Esophagus mucosa (tissue), 1 donor: ENCODE measurements at regions not wholly inside any gene's neighbourhood (a gene's known extent, or its start where the extent isn't known, plus 50 kb on each side); places are given as distances from the start of the nearest gene placed in this dataset.
"Not testable (repeated sequence)": the region's sequence is repeated elsewhere in the genome, so short reads cannot be mapped to it uniquely, and the experiment has no call there.

ENCODE experiments used
- ATAC-seq: fragments of 200-7000 bp; cut with Tn5 transposase; one replicate; pipeline ENCODE4 v1.9.1; 2020
- donor health status: DM: yes; HTN: yes; CAD: no.

DNA sequence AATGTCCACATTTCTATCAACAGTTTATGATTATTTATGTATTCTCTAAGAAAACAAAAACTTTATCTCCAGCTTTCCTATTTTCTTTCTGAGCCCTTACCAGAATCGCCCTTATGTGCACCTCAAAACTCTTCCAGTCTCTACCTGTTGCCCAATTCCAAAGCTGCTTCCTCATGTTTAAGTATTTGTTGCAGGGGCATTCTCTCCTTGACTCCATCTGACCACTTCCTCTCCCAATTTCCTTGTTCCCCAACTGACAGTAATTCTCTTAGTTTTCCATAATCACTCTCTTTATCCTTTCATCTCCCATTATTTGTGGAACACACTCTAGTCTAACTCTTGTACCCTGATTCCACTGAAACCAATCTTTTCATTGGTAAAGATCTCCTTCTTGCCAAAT lies 105.4 kb upstream of the RBBP8 start:
- ATAC-seq, result no peak

DNA sequence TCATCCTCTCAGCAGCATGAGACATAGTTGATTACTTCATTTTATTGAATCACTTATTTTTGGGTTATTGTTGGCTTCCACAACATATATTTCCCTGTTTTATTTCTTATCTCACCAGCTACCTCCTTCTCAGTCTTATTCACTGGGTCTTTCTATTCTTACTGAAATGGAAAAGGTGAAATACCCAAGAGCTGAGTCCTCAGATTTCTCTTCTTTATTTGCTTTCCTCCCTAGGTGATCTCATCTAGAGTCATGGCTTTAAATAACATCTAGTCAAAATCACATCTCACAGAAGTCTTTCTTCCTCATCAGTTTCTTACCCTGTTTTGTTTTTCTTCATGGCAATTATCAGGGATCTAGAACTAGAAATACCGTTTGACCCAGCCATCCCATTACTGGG lies 105.0 kb upstream of the RBBP8 start:
- ATAC-seq, result no peak

DNA sequence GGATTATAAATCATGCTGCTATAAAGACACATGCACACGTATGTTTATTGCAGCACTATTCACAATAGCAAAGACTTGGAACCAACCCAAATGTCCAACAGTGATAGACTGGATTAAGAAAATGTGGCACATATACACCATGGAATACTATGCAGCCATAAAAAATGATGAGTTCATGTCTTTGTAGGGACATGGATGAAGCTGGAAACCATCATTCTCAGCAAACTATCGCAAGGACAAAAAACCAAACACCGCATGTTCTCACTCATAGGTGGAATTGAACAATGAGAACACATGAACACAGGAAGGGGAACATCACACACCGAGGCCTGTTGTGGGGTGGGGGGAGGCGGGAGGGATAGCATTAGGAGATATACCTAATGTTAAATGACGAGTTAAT lies 104.5 kb upstream of the RBBP8 start:
- not testable (repeated sequence) for ATAC-seq

DNA sequence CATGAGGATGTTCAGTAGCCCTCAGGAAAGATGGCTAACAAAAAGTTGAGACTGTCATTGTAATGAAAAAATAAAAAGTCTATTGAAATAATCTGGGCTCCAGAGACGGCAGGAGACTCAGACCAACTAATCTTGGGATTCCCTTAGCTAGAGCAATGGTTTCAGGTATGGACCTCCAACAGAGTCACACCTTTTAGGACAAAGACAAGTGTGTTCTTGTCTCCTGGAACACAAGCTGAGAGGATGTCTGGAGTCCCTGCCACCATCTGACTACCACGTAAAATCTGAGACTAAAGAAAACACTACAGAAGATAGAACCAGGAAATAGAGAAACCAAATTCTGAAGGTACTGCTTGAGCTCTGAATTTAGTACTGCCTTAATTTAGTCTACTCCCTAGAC lies 103.3 kb upstream of the RBBP8 start:
- ATAC-seq, result no peak

DNA sequence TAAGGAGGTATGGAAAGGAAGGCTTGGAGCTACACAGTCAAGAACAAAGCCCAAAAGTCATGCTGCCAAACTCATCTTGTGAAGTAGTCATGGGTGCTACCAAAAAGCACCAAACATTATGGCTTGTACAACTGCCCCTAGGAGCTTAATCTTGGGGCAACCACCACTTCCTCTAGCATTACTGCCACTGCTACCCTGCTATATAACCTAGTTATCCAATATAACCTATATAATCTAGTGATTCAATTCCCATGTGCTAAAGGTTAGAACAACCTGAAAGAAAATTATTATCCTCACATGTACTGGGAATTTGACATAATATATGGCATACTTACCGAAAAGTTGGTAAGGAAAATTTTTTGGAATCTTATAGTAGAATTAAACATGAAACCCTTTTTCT lies 102.6 kb upstream of the RBBP8 start:
- ATAC-seq, result no peak

DNA sequence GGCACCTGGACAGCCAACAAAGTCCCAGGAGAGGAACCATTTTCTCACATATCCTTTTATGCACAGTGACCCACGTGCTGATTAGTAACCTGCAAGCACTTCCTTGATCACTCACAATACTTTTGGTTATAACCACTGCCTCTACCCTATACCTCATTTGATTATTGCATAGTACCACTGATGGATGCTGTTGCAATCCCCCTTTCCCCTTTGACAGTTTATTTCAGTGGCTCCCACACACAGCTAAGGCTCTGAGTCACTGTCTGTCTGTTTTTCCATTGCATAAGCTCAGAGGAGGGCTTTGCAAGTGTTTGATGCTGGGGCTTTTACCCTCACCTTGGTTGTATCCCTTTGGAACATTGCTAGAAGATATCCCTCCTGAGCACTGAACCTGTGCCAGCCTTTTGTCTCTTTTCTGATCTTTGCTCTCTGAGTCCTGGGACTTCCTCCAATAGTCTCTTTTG lies 101.7 kb upstream of the RBBP8 start:
- peak; percentile 32 for ATAC-seq

DNA sequence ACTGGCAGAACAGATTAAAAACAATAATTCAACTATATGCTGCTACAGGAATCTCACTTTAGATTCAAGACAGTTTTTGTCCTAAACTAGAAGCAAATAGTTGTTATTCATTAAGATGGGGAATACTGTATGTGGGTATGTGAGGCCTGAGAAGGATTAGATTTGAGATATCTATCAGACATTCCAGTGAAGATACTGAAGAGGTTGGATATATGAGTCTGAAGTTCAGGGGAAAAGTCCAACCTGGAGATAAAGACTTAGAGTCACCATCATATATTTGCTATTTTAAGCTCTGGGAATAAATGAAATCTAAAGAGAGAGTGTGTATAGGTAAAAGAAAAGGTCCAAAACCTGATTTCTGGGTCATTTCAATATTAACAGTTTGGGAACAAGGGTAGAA lies 96.2 kb upstream of the RBBP8 start:
- no peak for ATAC-seq

DNA sequence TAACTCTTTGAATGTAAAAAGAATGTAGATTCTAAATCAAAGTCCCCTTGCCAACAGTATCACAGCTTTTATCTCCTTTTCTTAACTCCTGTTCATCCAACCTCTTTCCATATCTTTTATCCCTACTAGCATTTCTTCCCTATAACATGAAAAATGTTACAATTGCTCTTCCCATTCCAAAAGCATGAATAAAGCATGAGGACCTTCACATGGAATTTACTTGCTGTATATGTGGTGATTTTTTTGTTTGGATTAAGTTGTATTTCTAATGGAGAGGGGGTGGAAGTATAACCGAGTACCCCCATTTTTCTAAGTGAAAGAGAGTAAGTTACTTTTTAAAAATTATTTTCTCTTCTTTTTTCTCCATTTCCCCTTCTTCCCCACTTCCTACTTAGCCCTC lies 94.9 kb upstream of the RBBP8 start:
- no peak for ATAC-seq

DNA sequence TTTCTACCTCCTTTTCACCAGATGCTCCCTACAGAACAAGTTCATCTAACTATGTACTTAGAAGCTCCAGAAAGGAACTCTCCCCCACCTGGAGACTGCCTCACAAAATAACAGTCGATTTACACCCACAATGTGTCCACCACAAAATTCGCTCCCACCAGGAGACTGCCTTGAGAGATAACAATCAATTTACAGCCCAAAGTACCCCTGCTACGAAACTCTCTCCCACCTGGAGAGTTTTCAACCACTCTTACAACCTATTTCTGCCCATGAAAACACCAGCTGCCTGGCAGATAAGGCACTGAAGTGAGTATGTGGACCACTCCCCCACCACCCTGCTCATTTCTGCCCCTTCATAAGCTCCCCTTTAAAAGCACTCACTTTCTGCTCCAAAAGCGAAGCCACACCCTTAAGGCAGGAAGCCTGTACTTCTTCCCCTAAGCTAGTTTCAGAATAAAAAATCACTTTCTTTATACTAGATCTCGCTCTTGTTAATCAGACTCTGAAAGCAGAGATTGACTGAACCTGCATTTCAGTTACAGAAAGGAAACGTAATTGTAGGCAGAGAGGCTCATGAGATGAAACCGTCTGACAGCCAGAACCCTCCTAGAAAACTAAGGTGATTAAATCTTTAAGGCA lies 94.4 kb upstream of the RBBP8 start:
- no peak for ATAC-seq

DNA sequence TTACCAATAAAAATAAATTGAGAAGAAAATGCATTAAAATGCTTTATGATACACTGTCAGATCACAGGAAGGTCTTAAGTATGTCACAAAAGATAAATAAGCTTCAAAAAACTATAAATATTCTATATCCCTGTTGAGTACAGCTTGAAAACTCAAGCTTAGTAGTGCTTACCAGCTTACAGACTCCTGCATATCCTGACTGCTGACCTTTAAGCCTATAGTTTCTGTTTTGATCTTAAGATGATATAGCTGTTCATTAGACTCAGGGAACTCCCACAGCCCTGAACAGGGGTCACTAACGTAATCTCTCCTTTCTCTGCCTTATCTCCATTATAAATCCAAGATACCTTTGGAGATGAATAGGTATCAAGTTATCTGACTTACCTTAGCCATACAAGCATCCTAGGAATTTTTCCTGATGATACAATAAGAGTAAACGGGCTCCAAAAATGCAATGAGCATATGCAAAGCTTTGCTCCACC lies 93.7 kb upstream of the RBBP8 start:
- ATAC-seq, result no peak

DNA sequence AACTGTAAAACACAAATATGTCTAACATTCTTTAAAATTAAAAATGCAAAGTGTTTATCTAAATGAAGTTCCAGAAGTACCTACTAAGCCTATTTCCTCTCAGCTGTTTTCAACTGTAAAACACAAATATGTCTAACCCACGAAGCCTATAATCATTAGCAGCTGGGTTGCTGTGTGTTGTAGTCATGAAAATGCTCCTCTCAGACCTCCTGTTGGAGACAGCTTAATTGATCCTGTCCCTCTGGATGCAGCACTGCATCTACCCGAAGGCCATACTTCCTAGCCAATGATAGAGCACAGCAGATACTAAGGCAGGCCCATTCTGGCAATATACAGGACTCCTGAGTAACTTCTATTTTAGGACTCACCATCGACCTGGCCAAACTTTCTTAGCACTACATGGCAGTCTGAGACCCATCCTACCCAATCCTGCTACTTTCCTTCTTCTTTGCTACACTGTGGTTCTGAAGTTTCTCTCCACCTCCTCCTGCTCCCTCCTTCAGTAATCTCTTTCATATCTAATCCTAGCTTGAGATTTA lies 92.5 kb upstream of the RBBP8 start:
- ATAC-seq, result no peak

DNA sequence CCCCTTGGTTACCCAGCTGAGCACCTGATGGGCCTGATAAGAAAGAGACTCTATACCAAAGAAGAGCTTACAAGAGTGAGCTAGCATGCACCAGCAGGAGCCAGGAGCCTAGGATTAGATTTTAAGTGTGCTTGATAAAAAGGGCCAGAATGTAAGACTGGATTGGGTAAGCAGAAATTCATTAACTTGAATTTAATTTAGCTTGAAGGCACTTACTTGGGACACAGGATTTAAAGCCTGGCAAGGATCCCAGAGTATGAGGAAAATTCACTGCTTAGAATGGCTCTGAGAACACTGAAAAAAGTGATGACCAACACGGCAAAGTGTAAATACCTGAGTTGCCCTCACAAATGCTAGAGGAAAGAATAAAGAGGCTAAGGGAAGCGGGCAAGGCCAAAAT lies 91.3 kb upstream of the RBBP8 start:
- ATAC-seq, result peak; percentile 16

DNA sequence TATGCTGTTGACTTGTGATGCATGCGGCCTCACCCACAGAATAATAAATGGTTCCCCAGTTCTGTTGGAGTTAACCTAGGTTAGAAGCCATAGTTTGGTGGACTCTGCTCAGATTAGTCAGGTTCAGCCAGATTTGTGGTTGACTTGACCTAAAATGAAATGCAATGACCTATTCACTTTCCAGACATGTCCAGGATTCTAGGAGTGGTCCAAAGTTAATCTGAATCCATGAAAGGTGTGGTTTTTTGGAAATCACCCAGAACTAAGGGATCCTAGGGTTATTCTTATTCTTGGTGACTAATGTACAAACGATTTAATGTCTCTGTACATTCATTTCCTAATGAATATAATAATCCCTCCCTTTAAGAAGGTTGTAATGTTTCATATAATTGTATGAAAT lies 88.9 kb upstream of the RBBP8 start:
- ATAC-seq, result peak; percentile 67

DNA sequence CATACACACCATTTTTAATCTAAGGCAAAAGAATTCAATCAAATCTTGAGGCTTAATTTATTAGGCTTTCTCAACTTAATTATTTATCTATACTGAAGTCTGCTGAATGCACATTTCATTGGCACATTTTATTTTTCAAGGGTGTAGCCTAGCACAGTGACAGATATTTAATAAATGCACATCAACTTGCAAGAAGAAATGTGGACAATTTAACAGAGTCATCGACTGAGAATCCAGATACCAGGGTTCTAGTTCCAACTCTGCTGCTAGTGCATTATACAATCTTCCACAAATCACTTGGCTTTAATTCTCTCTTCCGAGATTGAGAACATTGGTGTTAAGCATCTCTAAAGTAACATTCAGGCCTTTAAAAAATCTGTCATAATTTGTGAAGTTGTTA lies 88.5 kb upstream of the RBBP8 start:
- ATAC-seq, result no peak

DNA sequence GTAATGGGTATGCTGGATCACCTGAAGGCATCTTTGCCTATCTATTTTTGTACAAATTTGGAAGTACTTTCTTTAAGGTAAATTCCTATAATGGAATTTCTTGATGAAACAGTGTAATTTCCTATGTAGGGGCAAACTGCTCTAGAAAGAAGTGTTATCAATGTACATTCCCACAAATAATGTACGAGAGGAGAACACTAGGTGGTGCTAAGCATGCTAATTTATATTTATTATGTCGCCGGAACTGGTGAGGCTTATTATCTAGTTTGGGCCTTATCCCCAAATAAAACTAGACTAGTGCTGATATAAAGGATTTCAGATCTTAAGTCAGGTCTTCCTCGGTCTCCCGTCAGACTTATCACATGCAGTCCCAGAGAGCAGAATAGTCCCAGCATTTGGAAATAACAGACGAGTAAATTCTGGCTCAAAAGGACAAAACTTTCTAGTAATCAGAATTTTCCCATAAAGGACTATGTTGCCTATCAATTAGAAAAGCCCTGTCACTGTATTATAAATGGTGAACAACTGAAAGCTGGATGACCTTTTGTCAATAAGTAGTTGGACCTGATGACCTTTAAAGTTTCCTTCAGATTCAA lies 86.9 kb upstream of the RBBP8 start:
- ATAC-seq, result no peak

DNA sequence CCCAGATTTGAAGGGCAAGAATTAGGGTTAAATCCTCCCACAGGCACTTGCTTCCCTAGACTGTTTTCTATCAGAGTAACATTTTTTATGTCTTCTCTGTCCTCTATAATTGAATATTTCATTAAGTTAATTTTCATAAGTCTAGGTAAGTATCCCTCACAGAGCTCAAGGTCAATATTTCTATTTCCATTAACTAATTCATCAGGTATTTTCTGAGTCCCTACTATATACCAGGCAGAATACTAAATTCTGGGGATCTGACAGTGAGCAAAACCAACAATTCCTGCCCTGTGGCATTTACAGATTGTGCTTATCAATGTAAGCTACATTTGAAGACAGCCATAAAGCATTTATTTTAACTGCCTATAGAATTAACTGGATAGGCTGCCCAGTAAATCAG lies 86.4 kb upstream of the RBBP8 start:
- no peak for ATAC-seq

DNA sequence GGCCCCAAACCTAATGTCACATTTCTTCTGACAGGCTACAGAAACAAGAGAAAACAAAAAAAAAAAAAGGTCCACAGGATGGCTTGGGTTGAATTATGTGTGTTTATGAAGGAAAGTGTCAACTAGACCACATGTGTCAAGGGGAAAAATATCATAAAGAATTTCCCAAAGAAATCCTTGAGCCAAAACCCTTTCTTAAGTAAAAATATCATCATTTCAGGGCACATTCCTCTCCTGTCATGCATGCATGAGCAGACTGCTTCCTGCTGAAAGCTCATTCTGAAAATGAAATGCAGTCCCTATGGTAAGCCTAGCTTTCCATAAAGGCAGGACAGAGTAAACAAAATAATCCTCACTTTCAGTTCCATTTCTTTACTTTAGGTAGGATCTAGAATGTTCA lies 85.7 kb upstream of the RBBP8 start:
- ATAC-seq, result no peak

DNA sequence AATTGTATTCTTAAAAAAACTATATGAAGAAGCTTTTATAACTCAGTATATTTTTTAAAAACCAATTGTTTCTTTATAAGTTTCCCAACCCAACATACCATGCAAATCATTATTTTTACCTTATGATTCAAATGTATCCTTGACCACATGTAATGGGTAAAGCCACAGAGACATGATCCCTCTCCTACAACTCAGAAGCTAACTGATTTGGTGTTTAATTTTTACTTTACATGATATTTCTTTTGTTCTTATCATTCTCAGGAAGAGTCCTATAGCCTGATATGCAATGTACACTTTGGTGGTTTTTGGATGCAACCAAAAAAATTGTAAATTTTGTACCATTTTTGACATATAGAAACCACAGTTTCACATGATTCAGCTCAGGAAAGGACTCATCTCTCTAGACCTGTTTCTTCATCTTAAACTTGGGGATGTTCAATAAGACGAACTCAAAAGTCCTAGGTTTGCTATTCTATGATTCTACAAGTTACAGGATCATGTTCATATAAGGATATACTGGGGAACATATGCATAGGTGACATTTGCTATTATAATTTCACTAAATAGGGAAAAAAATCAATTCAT lies 85.2 kb upstream of the RBBP8 start:
- ATAC-seq, result no peak

DNA sequence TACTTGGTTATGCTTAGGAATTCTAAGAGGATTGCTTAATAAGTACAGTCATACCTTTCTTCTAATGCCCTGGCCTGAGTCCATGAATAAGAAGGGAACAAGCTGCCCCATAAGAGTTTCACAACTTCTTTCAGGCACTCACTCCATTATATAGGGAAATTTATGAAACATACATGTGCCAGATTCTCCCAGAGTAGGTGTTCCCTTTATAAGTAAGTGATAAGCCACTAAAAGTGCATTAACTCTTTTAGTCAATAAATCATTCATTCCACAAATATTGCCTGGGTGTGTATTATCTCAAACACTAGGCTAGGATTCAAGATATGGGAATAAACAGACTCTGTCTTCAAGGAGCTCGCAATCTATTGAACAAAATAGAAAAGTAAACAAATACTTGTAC lies 84.5 kb upstream of the RBBP8 start:
- peak; percentile 80 for ATAC-seq

DNA sequence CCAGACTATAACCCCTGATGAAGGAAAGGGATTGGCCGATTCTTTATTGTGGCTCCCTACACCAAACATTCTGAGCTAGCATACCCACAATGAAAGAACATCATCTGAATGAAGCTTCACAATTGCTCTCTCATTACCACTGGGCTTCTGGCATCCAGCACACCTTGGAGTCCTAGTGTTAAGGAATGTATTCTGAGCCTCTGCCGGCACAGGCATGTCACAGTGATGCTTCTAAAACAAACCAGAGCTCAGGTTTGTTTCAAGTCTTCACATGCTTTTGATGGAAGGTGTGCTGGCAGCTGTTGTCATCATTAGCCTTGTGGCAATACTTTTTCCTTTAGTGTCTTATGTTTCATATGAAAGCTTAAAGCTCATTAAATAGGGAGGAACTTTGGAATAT lies 76.3 kb upstream of the RBBP8 start:
- peak; percentile 99 for ATAC-seq

DNA sequence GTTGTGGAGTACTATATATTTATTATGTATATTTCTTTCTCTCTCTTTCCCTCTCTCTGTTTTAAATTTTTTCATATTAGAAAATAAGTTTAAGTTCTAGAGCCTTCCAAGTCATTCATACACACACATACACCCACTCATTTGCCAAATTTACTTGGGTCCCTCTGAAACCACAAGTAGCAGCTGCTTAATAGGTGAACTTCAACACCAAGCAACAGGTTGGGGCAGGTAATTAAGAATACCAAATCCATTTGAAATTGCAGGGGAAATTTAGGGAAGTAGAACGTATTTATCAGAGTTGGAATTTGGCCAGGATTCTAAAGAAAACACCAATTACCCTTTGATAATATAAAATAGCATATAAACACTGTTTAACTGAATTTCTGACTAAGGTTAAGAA lies 75.0 kb upstream of the RBBP8 start:
- ATAC-seq, result no peak

DNA sequence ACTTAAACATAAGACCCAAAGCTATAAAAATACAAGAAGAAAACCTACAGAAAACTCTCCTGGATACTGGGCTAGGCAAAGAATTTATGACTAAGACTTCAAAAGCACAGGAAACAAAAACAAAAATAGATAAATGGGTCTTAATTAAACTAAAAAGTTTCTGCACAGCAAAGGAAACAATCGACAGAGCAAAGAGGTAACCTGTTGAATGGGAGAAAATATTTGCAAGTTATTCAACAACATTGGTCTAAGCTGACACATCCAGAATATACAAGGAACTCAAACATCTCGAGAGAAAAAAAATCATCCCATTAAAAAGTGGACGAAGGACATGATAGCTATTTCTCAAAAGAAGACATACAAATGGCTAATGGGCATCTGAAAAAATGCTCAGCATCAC lies 72.3 kb upstream of the RBBP8 start:
- ATAC-seq, result no peak

DNA sequence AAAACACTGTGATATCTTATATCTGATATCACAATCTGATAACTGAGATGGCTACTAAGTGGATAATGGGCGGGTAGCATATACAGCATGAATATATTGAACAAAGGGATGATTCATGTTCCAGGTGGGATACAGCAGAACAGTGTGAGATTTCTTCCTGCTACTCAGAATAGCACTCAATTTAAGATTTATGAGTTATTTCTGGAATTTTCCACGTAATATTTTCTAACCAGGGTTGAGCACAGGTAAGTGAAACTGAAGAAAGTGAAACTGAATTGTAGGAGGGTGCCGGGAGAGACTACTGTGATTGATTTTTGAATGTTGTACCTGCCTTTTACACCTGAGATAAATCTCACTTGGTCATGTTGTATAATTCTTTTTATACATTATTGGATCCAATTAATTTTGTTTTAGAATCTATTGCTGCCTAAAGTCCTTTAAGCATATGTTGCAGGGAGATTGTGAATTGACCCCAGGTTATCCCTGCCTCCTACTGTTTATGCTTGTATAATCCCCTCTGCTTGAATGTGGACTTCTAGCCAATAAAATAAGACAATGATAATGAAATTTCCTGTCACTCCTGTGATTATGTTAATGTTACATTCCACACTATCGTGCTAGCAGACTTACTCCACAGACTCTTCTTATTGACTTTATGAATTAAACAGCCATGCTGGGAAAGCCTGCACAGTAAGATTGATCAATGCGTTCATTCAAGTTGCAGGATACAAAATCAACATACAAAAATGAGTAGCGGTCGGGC lies 67.6 kb upstream of the RBBP8 start:
- ATAC-seq, result no peak
